H1 (cell line): ENCODE measurements at regions not wholly inside any gene's neighbourhood (a gene's known extent, or its start where the extent isn't known, plus 50 kb on each side); places are given as distances from the start of the nearest gene placed in this dataset.

Source experiments
- CTCF ChIA-PET: fragments of 300-600 bp; sonication (Branson Sonifier 250); formaldehyde crosslinking; loops from one replicate; lab custom pipeline; 2021; ENCODE audit not compliant: partially characterized antibody; lab: Charles Lee
- POLR2A ChIA-PET: fragments of 300-600 bp; sonication (Branson Sonifier 250); formaldehyde crosslinking; loops from one replicate; lab custom pipeline; 2021; ENCODE audit warnings: inconsistent platforms; ENCODE audit not compliant: partially characterized antibody; lab: Charles Lee
- DNase-seq, 2 experiments: peaks; one replicate each; pipeline versions ENCODE4 v3.0.0 to v3.0.0-alpha.2; 2010 to 2022; ENCODE audit warnings: low spot score in 2 of 2, low read depth in 1 of 2, mixed read lengths in 1 of 2
- FAIRE-seq: peaks from 2 replicates; lab custom pipeline; 2011; peaks lifted over from hg19 to GRCh38; lab: Jason Lieb, UNC
- H2AFZ ChIP-seq: 2 replicates; pipeline ENCODE4 v1.8.1; 2012; ENCODE audit warnings: low read length, inconsistent platforms
- H2AK5ac ChIP-seq: 2 replicates; pipeline ENCODE4 v1.6.1; 2013; ENCODE audit warnings: low read depth, low read length
- H2BK120ac ChIP-seq: replicated peaks from 2 replicates; pipeline ENCODE3; 2013; ENCODE audit warnings: low read depth, low read length, inconsistent platforms
- H2BK12ac ChIP-seq: 2 replicates; pipeline ENCODE4 v1.6.1; 2013; ENCODE audit warnings: low read depth, low read length
- H2BK15ac ChIP-seq: 2 replicates; pipeline ENCODE4 v1.6.1; 2013; ENCODE audit warnings: low read length
- H2BK20ac ChIP-seq: 2 replicates; pipeline ENCODE4 v1.6.1; 2013; ENCODE audit warnings: low read length
- H2BK5ac ChIP-seq: 2 replicates; pipeline ENCODE4 v1.6.1; 2013; ENCODE audit warnings: low read depth, low read length
- H3K14ac ChIP-seq: 2 replicates; pipeline ENCODE4 v1.6.1; 2013; ENCODE audit warnings: inconsistent platforms; ENCODE audit not compliant: insufficient read length
- H3K18ac ChIP-seq: 2 replicates; pipeline ENCODE4 v1.6.1; 2013; ENCODE audit warnings: low read length; ENCODE audit errors: extremely low read depth
- H3K23ac ChIP-seq: 2 replicates; pipeline ENCODE4 v1.6.1; 2013; ENCODE audit warnings: inconsistent platforms; ENCODE audit not compliant: insufficient read length
- H3K23me2 ChIP-seq: 2 replicates; pipeline ENCODE4 v1.6.1; 2013; ENCODE audit warnings: low read depth, low read length
- H3K27ac ChIP-seq: 2 replicates; pipeline ENCODE4 v1.6.1; 2011; ENCODE audit warnings: low read depth, low read length, inconsistent platforms
- H3K27me3 ChIP-seq, 4 experiments: replicated peaks in 1 of 4; 1 replicate in 1 of 4; 2 replicates in 3 of 4; pipeline versions ENCODE4 v1.6.1 to v1.8.1; 2011 to 2013; ENCODE audit warnings: low read length in 3 of 4, mild to moderate bottlenecking in 3 of 4, inconsistent platforms in 2 of 4, mixed read lengths in 2 of 4, moderate library complexity in 1 of 4; ENCODE audit not compliant: control insufficient read depth in 3 of 4, insufficient read depth in 3 of 4; ENCODE audit errors: extremely low read depth in 1 of 4
- H3K36me3 ChIP-seq, 4 experiments: 2 replicates each; pipeline versions ENCODE4 v1.6.1 to v1.8.1; 2011 to 2013; ENCODE audit warnings: mild to moderate bottlenecking in 4 of 4, low read length in 3 of 4, moderate library complexity in 2 of 4, control low read depth in 1 of 4, inconsistent platforms in 1 of 4; ENCODE audit not compliant: insufficient read depth in 4 of 4, control insufficient read depth in 2 of 4
- H3K4ac ChIP-seq: replicated peaks from 2 replicates; pipeline ENCODE3; 2013; ENCODE audit warnings: low read length, low read depth, mixed read lengths, inconsistent platforms; ENCODE audit not compliant: insufficient read length
- H3K4me1 ChIP-seq, 4 experiments: replicated peaks in 1 of 4; 1 replicate in 1 of 4; 2 replicates in 3 of 4; pipeline versions ENCODE4 v1.6.1 to v1.8.1; 2011 to 2013; ENCODE audit warnings: low read length in 3 of 4, inconsistent platforms in 2 of 4, mixed read lengths in 1 of 4; ENCODE audit not compliant: insufficient read depth in 4 of 4, control insufficient read depth in 3 of 4
- H3K4me2 ChIP-seq, 2 experiments: 2 replicates each; pipeline versions ENCODE4 v1.6.1 to v1.8.1; 2011 to 2013; ENCODE audit warnings: low read depth in 2 of 2, low read length in 2 of 2, control low read depth in 1 of 2, inconsistent platforms in 1 of 2, mild to moderate bottlenecking in 1 of 2; ENCODE audit not compliant: insufficient read depth in 1 of 2
- H3K4me3 ChIP-seq, 4 experiments: fragments of 200-600, 300-600 bp in 1 of 4; sonication (generic), shearing (Covaris generic), sonication (Bioruptor Twin) in 1 of 4; 2 replicates each; pipeline versions ENCODE4 v1.5.1 to v1.8.1; 2011 to 2016; ENCODE audit warnings: low read length in 4 of 4, low read depth in 3 of 4, control low read depth in 2 of 4, inconsistent platforms in 2 of 4, mild to moderate bottlenecking in 2 of 4, mixed read lengths in 1 of 4, moderate library complexity in 1 of 4; ENCODE audit not compliant: insufficient read depth in 2 of 4; ENCODE audit errors: extremely low read depth in 1 of 4
- H3K56ac ChIP-seq: replicated peaks from 2 replicates; pipeline ENCODE3; 2013; ENCODE audit warnings: low read depth, mild to moderate bottlenecking, mixed read lengths, low read length, inconsistent platforms; ENCODE audit not compliant: insufficient read length
- H3K79me1 ChIP-seq: 2 replicates; pipeline ENCODE4 v1.6.1; 2013; ENCODE audit warnings: low read depth, low read length, control low read depth
- H3K79me2 ChIP-seq, 2 experiments: 2 replicates each; pipeline versions ENCODE4 v1.6.1 to v1.8.1; 2012 to 2013; ENCODE audit warnings: low read length in 2 of 2, mild to moderate bottlenecking in 2 of 2, inconsistent platforms in 1 of 2; ENCODE audit not compliant: insufficient read depth in 2 of 2, control insufficient read depth in 1 of 2
- H3K9ac ChIP-seq, 4 experiments: replicated peaks in 1 of 4; 1 replicate in 1 of 4; 2 replicates in 3 of 4; pipeline versions ENCODE4 v1.6.1 to v1.8.1; 2011 to 2013; ENCODE audit warnings: low read depth in 3 of 4, low read length in 3 of 4, control low read depth in 2 of 4, mild to moderate bottlenecking in 2 of 4, moderate library complexity in 2 of 4, inconsistent platforms in 1 of 4; ENCODE audit errors: extremely low read depth in 1 of 4
- H3K9me3 ChIP-seq, 2 experiments: 2 replicates each; pipeline versions ENCODE4 v1.6.1 to v1.8.1; 2012 to 2013; ENCODE audit warnings: mild to moderate bottlenecking in 2 of 2, moderate library complexity in 2 of 2, control low read depth in 1 of 2, inconsistent platforms in 1 of 2, low read depth in 1 of 2, low read length in 1 of 2, mixed read lengths in 1 of 2; ENCODE audit not compliant: insufficient read depth in 2 of 2
- H4K20me1 ChIP-seq, 2 experiments: replicated peaks in 1 of 2; 2 replicates each; pipeline versions ENCODE3 to v1.8.1; 2011 to 2013; ENCODE audit warnings: inconsistent platforms in 2 of 2, low read length in 2 of 2, mild to moderate bottlenecking in 1 of 2; ENCODE audit not compliant: insufficient read depth in 2 of 2, control insufficient read depth in 1 of 2
- H4K5ac ChIP-seq: 2 replicates; pipeline ENCODE4 v1.6.1; 2013; ENCODE audit warnings: low read length, low read depth, mixed read lengths, inconsistent platforms; ENCODE audit not compliant: insufficient read length
- H4K8ac ChIP-seq: 2 replicates; pipeline ENCODE4 v1.8.0; 2013; ENCODE audit warnings: mild to moderate bottlenecking, moderate library complexity, low read length, inconsistent platforms; ENCODE audit not compliant: insufficient read depth; ENCODE audit errors: extremely low read depth
- H4K91ac ChIP-seq: replicated peaks from 2 replicates; pipeline ENCODE3; 2013; ENCODE audit warnings: low read length, mixed read lengths, inconsistent platforms; ENCODE audit not compliant: insufficient read length
- GTF2F1 ChIP-seq: IDR thresholded peaks from 2 replicates; pipeline ENCODE4 v1.6.1; 2012; ENCODE audit warnings: low read depth, low read length, improper control_type of control experiment, borderline replicate concordance
- KDM5A ChIP-seq: fragments of 200-600 bp; IDR thresholded peaks from 2 replicates; pipeline ENCODE4 v1.7.1; 2012; ENCODE audit warnings: mild to moderate bottlenecking, low read length, inconsistent platforms, mixed read lengths
- MAFK ChIP-seq: IDR thresholded peaks from 2 replicates; pipeline ENCODE4 v1.6.1; 2012; ENCODE audit warnings: low read depth, mild to moderate bottlenecking, improper control_type of control experiment, low read length
- POLR2A ChIP-seq, 2 experiments: IDR thresholded peaks; 1 replicate in 1 of 2; 2 replicates in 1 of 2; pipeline ENCODE4 v1.6.1; 2011; ENCODE audit warnings: low read depth in 2 of 2, low read length in 2 of 2, mild to moderate bottlenecking in 2 of 2; ENCODE audit errors: control extremely low read depth in 1 of 2
- POLR2AphosphoS5 ChIP-seq: IDR thresholded peaks from 2 replicates; pipeline ENCODE4 v1.6.1; 2011; ENCODE audit warnings: low read depth, low read length
- RAD21 ChIP-seq, 2 experiments: IDR thresholded peaks in 1 of 2; conservative IDR thresholded peaks in 1 of 2; 2 replicates each; pipeline ENCODE4 v1.6.1; 2011; ENCODE audit warnings: low read depth in 2 of 2, low read length in 2 of 2, improper control_type of control experiment in 1 of 2, inconsistent platforms in 1 of 2, mild to moderate bottlenecking in 1 of 2, moderate library complexity in 1 of 2
- SIX5 ChIP-seq: IDR thresholded peaks from 2 replicates; pipeline ENCODE4 v1.6.1; 2011; ENCODE audit warnings: mild to moderate bottlenecking, low read depth, low read length
- SP1 ChIP-seq: IDR thresholded peaks from 2 replicates; pipeline ENCODE4 v1.6.1; 2011; ENCODE audit warnings: low read depth, low read length
- WGBS, 2 experiments: shearing (Covaris generic) in 1 of 2; methylation state at CpG; one replicate each; pipeline versions ENCODE4 v1.1.6 to v1.1.7; 2013 to 2015; ENCODE audit warnings: low lambda C conversion rate in 2 of 2, mixed read lengths in 2 of 2, inconsistent platforms in 1 of 2, low coverage in 1 of 2, missing lambda C conversion rate in 1 of 2; ENCODE audit not compliant: insufficient replicate concordance in 2 of 2, insufficient coverage in 1 of 2, insufficient read length in 1 of 2; ENCODE audit errors: extremely low coverage in 1 of 2, missing lambda C conversion rate in 1 of 2; 5-methylcytosine and 5-hydroxymethylcytosine counted together
- TF ChIP-seq, protein P1 (sequence below), 3 experiments: IDR thresholded peaks; 1 replicate in 2 of 3; 2 replicates in 1 of 3; pipeline versions ENCODE4 v1.5.1 to v1.6.1; 2011; ENCODE audit warnings: low read length in 3 of 3, mild to moderate bottlenecking in 3 of 3, inconsistent platforms in 2 of 3, low read depth in 1 of 3, moderate library complexity in 1 of 3; ENCODE audit not compliant: insufficient read depth in 1 of 3; ENCODE audit errors: control extremely low read depth in 1 of 3

DNA sequence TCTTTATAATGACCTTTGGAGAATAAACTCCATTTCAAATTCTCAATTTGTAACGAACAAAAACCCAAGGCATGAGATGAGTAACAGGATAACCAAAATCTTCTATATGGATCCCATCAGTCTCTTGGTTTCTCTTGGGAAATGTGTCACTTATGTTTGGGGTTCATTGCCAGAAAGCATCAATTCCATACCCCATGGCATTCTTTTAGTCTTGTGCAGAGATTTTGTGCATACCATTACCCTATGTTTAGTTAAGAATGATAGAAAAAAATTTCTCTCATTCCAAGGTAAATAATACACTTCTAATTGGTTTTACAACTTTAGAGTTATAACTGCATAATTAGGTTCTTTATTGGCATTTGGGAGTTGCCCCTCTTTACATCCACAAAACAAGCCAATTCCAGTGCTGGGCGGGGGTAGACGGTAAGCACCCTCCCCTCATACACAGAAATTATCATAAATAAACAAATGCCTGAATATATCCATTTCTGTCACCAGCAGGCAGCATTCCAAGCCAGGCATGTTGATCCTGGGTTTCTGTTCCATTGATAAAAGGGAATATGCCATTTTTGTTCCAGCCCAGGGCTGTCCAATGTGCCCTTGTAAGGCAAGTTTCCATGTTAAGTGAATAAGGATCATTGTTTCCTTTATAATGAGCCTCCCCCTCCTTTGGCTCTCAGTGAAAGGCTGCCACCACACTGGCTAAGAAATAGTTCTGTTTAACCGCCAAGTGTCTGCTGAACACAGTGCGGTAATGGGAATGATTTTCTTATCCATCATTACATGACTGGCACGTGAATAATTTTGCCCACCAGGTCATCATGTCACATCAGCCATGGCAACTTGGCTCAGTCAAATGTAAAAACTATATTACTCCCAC is 680.1 kb upstream of the ZEB2 start:
- Histone ChIP-seq H3K4me2 (no peak overlapping the region), H3K27ac (no peak overlapping the region), H3K18ac (no peak overlapping the region), H2BK5ac (no peak overlapping the region), H2BK20ac (no peak overlapping the region), H3K9me3 (no peaks in the 10 kb centered on the region), H3K27me3 (no peaks in the 10 kb centered on the region), H3K56ac (no peak overlapping the region), H3K79me2 (no peaks in the 10 kb centered on the region), H3K4ac (no peak overlapping the region), H3K4me3 (no peak overlapping the region), H2AK5ac (no peak overlapping the region), H3K36me3 (no peaks in the 10 kb centered on the region), H3K4me1 (no peaks in the 10 kb centered on the region; a peak in 1 of 7 replicates), H3K23ac (no peak overlapping the region), H4K8ac (no peak overlapping the region), H4K20me1 (no peaks in the 10 kb centered on the region), H3K23me2 (no peaks in the 10 kb centered on the region), H2BK12ac (no peak overlapping the region), H3K14ac (no peak overlapping the region), H3K79me1 (no peaks in the 10 kb centered on the region), H4K5ac (no peak overlapping the region), H2BK15ac (no peak overlapping the region), H2AFZ (no peak overlapping the region), H4K91ac (no peak overlapping the region), H2BK120ac (peak overlapping the region; percentile 14), H3K9ac (no peak overlapping the region)
- WGBS, 2 experiments = 97% methylated on average over 6 of the region's 6 CpGs; no CpG with 5 or more reads in 1 of the 2 experiments
- TF ChIP-seq KDM5A (no peak), SIX5 (no peak), POLR2A (IDR thresholded peaks at IDR 0.05; ENCODE audit: control extremely low read depth in 1 of 2, low read depth in 2 of 2, low read length in 2 of 2) (no peak), SP1 (no peak), MAFK (no peak), GTF2F1 (no peak), RAD21 (IDR thresholded peaks at IDR 0.05 in 1 of 2, conservative IDR thresholded peaks at IDR 0.05 in 1 of 2; ENCODE audit: low read depth in 2 of 2, low read length in 2 of 2) (no peak), POLR2AphosphoS5 (no peak)
- TF ChIP-seq, protein P1, sequence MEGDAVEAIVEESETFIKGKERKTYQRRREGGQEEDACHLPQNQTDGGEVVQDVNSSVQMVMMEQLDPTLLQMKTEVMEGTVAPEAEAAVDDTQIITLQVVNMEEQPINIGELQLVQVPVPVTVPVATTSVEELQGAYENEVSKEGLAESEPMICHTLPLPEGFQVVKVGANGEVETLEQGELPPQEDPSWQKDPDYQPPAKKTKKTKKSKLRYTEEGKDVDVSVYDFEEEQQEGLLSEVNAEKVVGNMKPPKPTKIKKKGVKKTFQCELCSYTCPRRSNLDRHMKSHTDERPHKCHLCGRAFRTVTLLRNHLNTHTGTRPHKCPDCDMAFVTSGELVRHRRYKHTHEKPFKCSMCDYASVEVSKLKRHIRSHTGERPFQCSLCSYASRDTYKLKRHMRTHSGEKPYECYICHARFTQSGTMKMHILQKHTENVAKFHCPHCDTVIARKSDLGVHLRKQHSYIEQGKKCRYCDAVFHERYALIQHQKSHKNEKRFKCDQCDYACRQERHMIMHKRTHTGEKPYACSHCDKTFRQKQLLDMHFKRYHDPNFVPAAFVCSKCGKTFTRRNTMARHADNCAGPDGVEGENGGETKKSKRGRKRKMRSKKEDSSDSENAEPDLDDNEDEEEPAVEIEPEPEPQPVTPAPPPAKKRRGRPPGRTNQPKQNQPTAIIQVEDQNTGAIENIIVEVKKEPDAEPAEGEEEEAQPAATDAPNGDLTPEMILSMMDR (IDR thresholded peaks at IDR 0.05; ENCODE audit: control extremely low read depth in 1 of 3, insufficient read depth in 1 of 3, low read depth in 1 of 3, low read length in 3 of 3) = no peak
- CTCF ChIA-PET = interaction anchor here (0.6 to 0.9 kb wide), 2 partner anchors 17 to 578 kb away, joined by 3 read pairs; no protein-coding TSS in a partner anchor
- no peak for DNase-seq
- no peak for FAIRE-seq
- POLR2A ChIA-PET = no interaction called here
